GM12878 (cell line): ENCODE measurements at regions not wholly inside any gene's neighbourhood (a gene's known extent, or its start where the extent isn't known, plus 50 kb on each side); places are given as distances from the start of the nearest gene placed in this dataset.

Experiments
- ATAC-seq: fragments of 200-7000 bp; cut with Tn5 transposase; 3 replicates; pipeline ENCODE4 v1.9.1; 2020; ENCODE audit warnings: mild to moderate bottlenecking, moderate library complexity
- BruUV-seq: library from RNA; stranded (reverse); fragments of 400-500 nt; replicated peaks from 2 replicates; lab custom pipeline; 2021; lab: Mats Ljungman, UMichigan
- CTCF ChIA-PET: fragments of 300-600 bp; sonication (Branson Sonifier 250); formaldehyde crosslinking; extraction: SDS; loops from one replicate; lab custom pipeline; 2021; ENCODE audit warnings: inconsistent platforms; lab: Yijun Ruan, JAX
- POLR2A ChIA-PET: fragments of 350-600 bp; formaldehyde crosslinking; extraction: SDS; loops from one replicate; lab custom pipeline; 2021; ENCODE audit warnings: inconsistent platforms; lab: Charles Lee
- RAD21 ChIA-PET: fragments of 300-600 bp; sonication (Branson Sonifier 250); formaldehyde crosslinking; loops from one replicate; lab custom pipeline; 2023; ENCODE audit warnings: antibody characterized with exemption; ENCODE audit not compliant: unreplicated experiment; lab: Charles Lee
- SMC1A ChIA-PET: fragments of 300-600 bp; sonication (Branson Sonifier 250); formaldehyde crosslinking; loops from one replicate; lab custom pipeline; 2023; ENCODE audit not compliant: unreplicated experiment, uncharacterized antibody; lab: Charles Lee
- DNase-seq: peaks from one replicate; pipeline ENCODE4 v3.0.0-alpha.2; 2011; ENCODE audit warnings: low read depth, low spot score
- FAIRE-seq: peaks from 3 replicates; lab custom pipeline; 2011; peaks lifted over from hg19 to GRCh38; lab: Jason Lieb, UNC
- H2AFZ ChIP-seq: 2 replicates; pipeline ENCODE4 v1.6.0; 2011; ENCODE audit warnings: low read depth, low read length, control low read depth; ENCODE audit not compliant: control insufficient read depth
- H3K27ac ChIP-seq: 2 replicates; pipeline ENCODE4 v1.5.1; 2011; ENCODE audit warnings: control low read depth; ENCODE audit not compliant: control insufficient read depth, insufficient read depth
- H3K27me3 ChIP-seq, 2 experiments: replicated peaks in 1 of 2; 2 replicates each; pipeline versions ENCODE4 v1.6.0 to v1.6.1; 2011; ENCODE audit warnings: low read length in 1 of 2; ENCODE audit not compliant: control insufficient read depth in 2 of 2, insufficient read depth in 2 of 2
- H3K36me3 ChIP-seq, 2 experiments: 2 replicates each; pipeline ENCODE4 v1.5.1; 2011; ENCODE audit warnings: low read length in 1 of 2; ENCODE audit not compliant: control insufficient read depth in 2 of 2, insufficient read depth in 2 of 2
- H3K4me1 ChIP-seq: 2 replicates; pipeline ENCODE4 v1.6.1; 2011; ENCODE audit warnings: mild to moderate bottlenecking, low read length, moderate library complexity, mixed read lengths; ENCODE audit not compliant: control insufficient read depth, insufficient read depth
- H3K4me2 ChIP-seq: 2 replicates; pipeline ENCODE4 v1.6.0; 2011; ENCODE audit warnings: control low read depth; ENCODE audit not compliant: control insufficient read depth, insufficient read depth
- H3K4me3 ChIP-seq: fragments of 200-600 bp; sonication (generic); 2 replicates; pipeline ENCODE4 v1.5.1; 2016
- H3K79me2 ChIP-seq: 2 replicates; pipeline ENCODE4 v1.6.0; 2011; ENCODE audit warnings: low read length; ENCODE audit not compliant: control insufficient read depth, insufficient read depth
- H3K9ac ChIP-seq: 2 replicates; pipeline ENCODE4 v1.8.0; 2011; ENCODE audit warnings: low read length, control low read depth, mixed read lengths; ENCODE audit not compliant: control insufficient read depth, insufficient read depth
- H3K9me3 ChIP-seq: replicated peaks from 3 replicates; pipeline ENCODE4 v1.5.1; 2011; ENCODE audit warnings: mild to moderate bottlenecking, low read length; ENCODE audit not compliant: control insufficient read depth, insufficient read depth
- H4K20me1 ChIP-seq: 2 replicates; pipeline ENCODE4 v1.6.0; 2011; ENCODE audit not compliant: control insufficient read depth, insufficient read depth
- CHD1 ChIP-seq: IDR thresholded peaks from 2 replicates; pipeline ENCODE4 v1.6.1; 2012; ENCODE audit warnings: low read depth, low read length, improper control_type of control experiment
- GATAD2B ChIP-seq: fragments of 450-650 bp; conservative IDR thresholded peaks from 2 replicates; pipeline ENCODE4 v1.6.1; 2017; ENCODE audit warnings: low read depth, mild to moderate bottlenecking, moderate library complexity
- IKZF1 ChIP-seq: fragments of 450-650 bp; conservative IDR thresholded peaks from 2 replicates; pipeline ENCODE4 v1.6.1; 2017; ENCODE audit warnings: antibody characterized with exemption, mild to moderate bottlenecking
- MYC ChIP-seq: IDR thresholded peaks from 2 replicates; pipeline ENCODE4 v1.6.1; 2011; ENCODE audit warnings: mild to moderate bottlenecking, low read length, moderate library complexity, inconsistent platforms; ENCODE audit not compliant: insufficient read depth, insufficient replicate concordance, insufficient read length, severe bottlenecking
- NFXL1 ChIP-seq: fragments of 450-650 bp; IDR thresholded peaks from 2 replicates; pipeline ENCODE4 v1.6.1; 2017; ENCODE audit warnings: antibody characterized with exemption, mild to moderate bottlenecking, borderline replicate concordance
- POLR2A ChIP-seq: IDR thresholded peaks from 2 replicates; pipeline ENCODE4 v1.6.1; 2011; ENCODE audit warnings: low read depth, mild to moderate bottlenecking, low read length
- POLR2AphosphoS5 ChIP-seq: IDR thresholded peaks from 2 replicates; pipeline ENCODE4 v1.6.1; 2011; ENCODE audit warnings: mild to moderate bottlenecking, low read length, inconsistent platforms
- POU2F2 ChIP-seq: IDR thresholded peaks from 3 replicates; pipeline ENCODE4 v1.6.1; 2011; ENCODE audit warnings: low read depth, mild to moderate bottlenecking, low read length, borderline replicate concordance
- RB1 ChIP-seq: fragments of 450-650 bp; formaldehyde crosslinking; IDR thresholded peaks from 2 replicates; pipeline ENCODE4 v1.6.1; 2017; ENCODE audit warnings: mild to moderate bottlenecking, borderline replicate concordance
- ZZZ3 ChIP-seq: IDR thresholded peaks from 2 replicates; pipeline ENCODE4 v1.6.1; 2011; ENCODE audit warnings: low read depth; ENCODE audit not compliant: control insufficient read depth, insufficient read length
- WGBS: methylation state at CpG from one replicate; pipeline ENCODE4 v1.1.6; 2016; ENCODE audit warnings: low lambda C conversion rate; ENCODE audit not compliant: insufficient replicate concordance, insufficient coverage; ENCODE audit errors: missing lambda C conversion rate; 5-methylcytosine and 5-hydroxymethylcytosine counted together
- in situ Hi-C: fragments of 300-500 bp; cut with MboI; formaldehyde crosslinking; loops from 9 replicates; pipeline ENCODE4 v1.14.3; 2018; ENCODE audit warnings: mixed read lengths
- intact Hi-C: fragments of 100-400 bp; cut with micrococcal nuclease; formaldehyde crosslinking; loops from one replicate; pipeline ENCODE4 v1.14.2; 2022; ENCODE audit not compliant: unreplicated experiment
- TF ChIP-seq, protein P1 (sequence below): fragments of 450-650 bp; IDR thresholded peaks from 2 replicates; pipeline ENCODE4 v1.6.1; 2016; ENCODE audit warnings: mild to moderate bottlenecking
- TF ChIP-seq, protein P2 (sequence below): fragments of 450-650 bp; IDR thresholded peaks from 2 replicates; pipeline ENCODE4 v1.6.1; 2014; ENCODE audit warnings: mild to moderate bottlenecking
- TF ChIP-seq, protein P3 (sequence below): IDR thresholded peaks from 2 replicates; pipeline ENCODE4 v1.6.1; 2012; ENCODE audit warnings: low read depth, low read length, improper control_type of control experiment
- TF ChIP-seq, protein P4 (sequence below): fragments of 450-650 bp; IDR thresholded peaks from 2 replicates; pipeline ENCODE4 v1.6.1; 2017; ENCODE audit warnings: mild to moderate bottlenecking

DNA sequence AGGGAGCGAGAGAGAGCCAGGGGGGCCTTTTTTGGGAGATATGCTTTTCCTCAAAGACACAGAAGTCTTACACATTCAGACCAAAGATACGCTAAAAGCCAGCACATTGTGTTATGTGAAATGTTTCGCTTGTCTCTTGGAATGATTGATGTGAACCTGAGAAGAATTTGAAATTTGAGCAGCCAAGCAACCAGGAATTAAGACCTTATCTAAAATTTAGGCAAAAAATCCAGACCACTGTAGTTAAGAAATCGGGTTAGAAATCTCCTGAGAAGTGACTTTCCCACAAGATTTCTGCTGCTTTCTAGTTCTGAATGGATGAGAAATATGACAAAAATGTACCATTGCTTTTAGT lies 223.2 kb upstream of the GMDS start:
- BruUV-seq: no TSS peak
- Histone ChIP-seq H3K4me2 (no peak overlapping the region), H3K9ac (no peak overlapping the region), H3K27ac (no peak overlapping the region), H3K9me3 (no peaks in the 10 kb centered on the region), H3K4me1 (no peaks in the 10 kb centered on the region), H3K36me3 (no peaks in the 10 kb centered on the region), H3K4me3 (no peak overlapping the region), H2AFZ (no peak overlapping the region), H4K20me1 (no peaks in the 10 kb centered on the region), H3K79me2 (no peaks in the 10 kb centered on the region), H3K27me3 (peaks cover 3 to 4% of the 10 kb centered on the region in 2 experiments; a peak in 3 of 4 replicates)
- SMC1A ChIA-PET: no interaction called here
- no peak for FAIRE-seq
- no peak for ATAC-seq
- CTCF ChIA-PET: no interaction called here
- in situ Hi-C loops: no loop called here
- intact Hi-C loops: no loop called here
- RAD21 ChIA-PET: no interaction called here
- TF ChIP-seq GATAD2B: no peak
- TF ChIP-seq MYC: no peak
- TF ChIP-seq IKZF1: no peak
- DNase-seq: no peak
- 12% methylated on average over 4 of the region's 4 CpGs for WGBS
- POLR2A ChIA-PET: no interaction called here

DNA sequence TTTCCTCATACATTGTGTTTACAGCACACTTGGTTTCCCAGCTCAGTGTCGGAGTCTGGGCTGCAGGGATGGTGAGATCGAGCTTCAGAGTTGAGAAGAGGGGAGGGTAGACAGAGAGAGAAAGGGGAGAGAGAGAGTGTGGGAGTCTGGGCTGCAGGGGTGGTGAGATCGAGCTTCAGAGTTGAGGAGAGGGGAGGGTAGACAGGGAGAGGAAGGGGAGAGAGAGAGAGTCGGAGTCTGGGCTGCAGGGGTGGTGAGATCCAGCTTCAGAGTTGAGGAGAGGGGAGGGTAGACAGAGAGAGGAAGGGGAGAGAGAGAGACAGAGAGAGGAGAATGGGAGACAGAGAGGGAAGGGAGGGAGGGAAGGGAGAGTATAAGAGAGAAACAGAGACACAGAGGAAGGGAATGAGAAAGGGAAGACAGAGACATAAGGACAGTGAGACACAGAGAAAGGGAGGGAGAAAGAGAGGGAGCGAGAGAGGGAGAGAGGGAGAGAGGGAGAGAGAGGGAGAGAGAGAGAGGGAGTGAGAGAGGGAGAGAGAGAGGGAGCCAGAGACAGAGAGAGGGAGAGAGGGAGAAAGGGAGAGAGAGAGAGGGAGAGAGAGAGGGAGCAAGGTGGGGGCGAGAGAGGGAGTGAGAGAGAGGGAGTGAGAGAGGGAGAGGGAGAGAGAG lies 222.7 kb upstream of the GMDS start:
- no TSS peak for BruUV-seq
- SMC1A ChIA-PET: no interaction called here
- intact Hi-C loops: no loop called here
- Histone ChIP-seq H3K9ac (no peak overlapping the region), H2AFZ (no peak overlapping the region), H3K79me2 (no peaks in the 10 kb centered on the region), H3K4me3 (no peak overlapping the region), H3K27ac (no peak overlapping the region), H3K4me1 (no peaks in the 10 kb centered on the region), H4K20me1 (no peaks in the 10 kb centered on the region), H3K9me3 (no peaks in the 10 kb centered on the region), H3K36me3 (no peaks in the 10 kb centered on the region), H3K27me3 (peaks cover 3 to 4% of the 10 kb centered on the region in 2 experiments; a peak in 3 of 4 replicates), H3K4me2 (no peak overlapping the region)
- RAD21 ChIA-PET: no interaction called here
- no peak for DNase-seq
- CTCF ChIA-PET: no interaction called here
- POLR2A ChIA-PET: no interaction called here
- in situ Hi-C loops: no loop called here
- no peak for FAIRE-seq
- ATAC-seq: no peak
- under 1% methylated on average over 6 of the region's 6 CpGs for WGBS
- TF ChIP-seq ZZZ3: no peak
- no peak for TF ChIP-seq RB1
- TF ChIP-seq POLR2A: no peak
- TF ChIP-seq CHD1: no peak
- TF ChIP-seq, protein P1, sequence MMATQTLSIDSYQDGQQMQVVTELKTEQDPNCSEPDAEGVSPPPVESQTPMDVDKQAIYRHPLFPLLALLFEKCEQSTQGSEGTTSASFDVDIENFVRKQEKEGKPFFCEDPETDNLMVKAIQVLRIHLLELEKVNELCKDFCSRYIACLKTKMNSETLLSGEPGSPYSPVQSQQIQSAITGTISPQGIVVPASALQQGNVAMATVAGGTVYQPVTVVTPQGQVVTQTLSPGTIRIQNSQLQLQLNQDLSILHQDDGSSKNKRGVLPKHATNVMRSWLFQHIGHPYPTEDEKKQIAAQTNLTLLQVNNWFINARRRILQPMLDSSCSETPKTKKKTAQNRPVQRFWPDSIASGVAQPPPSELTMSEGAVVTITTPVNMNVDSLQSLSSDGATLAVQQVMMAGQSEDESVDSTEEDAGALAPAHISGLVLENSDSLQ: no peak
- TF ChIP-seq, protein P2, sequence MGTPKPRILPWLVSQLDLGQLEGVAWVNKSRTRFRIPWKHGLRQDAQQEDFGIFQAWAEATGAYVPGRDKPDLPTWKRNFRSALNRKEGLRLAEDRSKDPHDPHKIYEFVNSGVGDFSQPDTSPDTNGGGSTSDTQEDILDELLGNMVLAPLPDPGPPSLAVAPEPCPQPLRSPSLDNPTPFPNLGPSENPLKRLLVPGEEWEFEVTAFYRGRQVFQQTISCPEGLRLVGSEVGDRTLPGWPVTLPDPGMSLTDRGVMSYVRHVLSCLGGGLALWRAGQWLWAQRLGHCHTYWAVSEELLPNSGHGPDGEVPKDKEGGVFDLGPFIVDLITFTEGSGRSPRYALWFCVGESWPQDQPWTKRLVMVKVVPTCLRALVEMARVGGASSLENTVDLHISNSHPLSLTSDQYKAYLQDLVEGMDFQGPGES: no peak
- no peak for TF ChIP-seq NFXL1
- TF ChIP-seq, protein P3, sequence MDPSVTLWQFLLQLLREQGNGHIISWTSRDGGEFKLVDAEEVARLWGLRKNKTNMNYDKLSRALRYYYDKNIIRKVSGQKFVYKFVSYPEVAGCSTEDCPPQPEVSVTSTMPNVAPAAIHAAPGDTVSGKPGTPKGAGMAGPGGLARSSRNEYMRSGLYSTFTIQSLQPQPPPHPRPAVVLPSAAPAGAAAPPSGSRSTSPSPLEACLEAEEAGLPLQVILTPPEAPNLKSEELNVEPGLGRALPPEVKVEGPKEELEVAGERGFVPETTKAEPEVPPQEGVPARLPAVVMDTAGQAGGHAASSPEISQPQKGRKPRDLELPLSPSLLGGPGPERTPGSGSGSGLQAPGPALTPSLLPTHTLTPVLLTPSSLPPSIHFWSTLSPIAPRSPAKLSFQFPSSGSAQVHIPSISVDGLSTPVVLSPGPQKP: no peak
- TF ChIP-seq, protein P4, sequence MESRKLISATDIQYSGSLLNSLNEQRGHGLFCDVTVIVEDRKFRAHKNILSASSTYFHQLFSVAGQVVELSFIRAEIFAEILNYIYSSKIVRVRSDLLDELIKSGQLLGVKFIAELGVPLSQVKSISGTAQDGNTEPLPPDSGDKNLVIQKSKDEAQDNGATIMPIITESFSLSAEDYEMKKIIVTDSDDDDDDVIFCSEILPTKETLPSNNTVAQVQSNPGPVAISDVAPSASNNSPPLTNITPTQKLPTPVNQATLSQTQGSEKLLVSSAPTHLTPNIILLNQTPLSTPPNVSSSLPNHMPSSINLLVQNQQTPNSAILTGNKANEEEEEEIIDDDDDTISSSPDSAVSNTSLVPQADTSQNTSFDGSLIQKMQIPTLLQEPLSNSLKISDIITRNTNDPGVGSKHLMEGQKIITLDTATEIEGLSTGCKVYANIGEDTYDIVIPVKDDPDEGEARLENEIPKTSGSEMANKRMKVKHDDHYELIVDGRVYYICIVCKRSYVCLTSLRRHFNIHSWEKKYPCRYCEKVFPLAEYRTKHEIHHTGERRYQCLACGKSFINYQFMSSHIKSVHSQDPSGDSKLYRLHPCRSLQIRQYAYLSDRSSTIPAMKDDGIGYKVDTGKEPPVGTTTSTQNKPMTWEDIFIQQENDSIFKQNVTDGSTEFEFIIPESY: no peak
- no peak for TF ChIP-seq POU2F2
- no peak for TF ChIP-seq POLR2AphosphoS5
